ENCODE measurements at regions not wholly inside any gene's neighbourhood (a gene's known extent, or its start where the extent isn't known, plus 50 kb on each side); places are given as distances from the start of the nearest gene placed in this dataset.
"Not testable (repeated sequence)": the region's sequence is repeated elsewhere in the genome, so short reads cannot be mapped to it uniquely, and the experiment has no call there.

DNA sequence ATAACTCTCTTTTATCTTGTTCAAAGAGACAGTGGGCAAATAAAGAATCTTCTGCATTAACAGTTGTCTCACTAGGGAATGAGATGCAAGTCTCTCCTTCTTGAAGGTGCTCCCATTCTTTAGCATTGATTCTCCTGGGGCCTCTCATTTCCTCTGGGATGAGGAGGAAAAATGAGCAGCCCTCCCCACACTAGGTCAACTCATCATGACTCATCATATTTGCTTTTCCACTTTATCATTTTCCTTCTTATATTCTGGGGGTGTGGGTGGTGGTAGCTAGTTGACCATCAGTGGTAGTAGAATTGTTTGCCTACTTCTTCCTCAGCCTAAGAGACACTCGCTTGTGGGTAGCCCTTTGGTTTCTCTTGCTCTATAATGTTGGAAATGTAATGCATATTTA is 182.0 kb upstream of the C1orf87 start:
- TF ChIP-seq EZH2phosphoT487 (IDR thresholded peaks at IDR 0.05; ENCODE audit: borderline replicate concordance, low read length) = no peak
- TF ChIP-seq, protein P1, sequence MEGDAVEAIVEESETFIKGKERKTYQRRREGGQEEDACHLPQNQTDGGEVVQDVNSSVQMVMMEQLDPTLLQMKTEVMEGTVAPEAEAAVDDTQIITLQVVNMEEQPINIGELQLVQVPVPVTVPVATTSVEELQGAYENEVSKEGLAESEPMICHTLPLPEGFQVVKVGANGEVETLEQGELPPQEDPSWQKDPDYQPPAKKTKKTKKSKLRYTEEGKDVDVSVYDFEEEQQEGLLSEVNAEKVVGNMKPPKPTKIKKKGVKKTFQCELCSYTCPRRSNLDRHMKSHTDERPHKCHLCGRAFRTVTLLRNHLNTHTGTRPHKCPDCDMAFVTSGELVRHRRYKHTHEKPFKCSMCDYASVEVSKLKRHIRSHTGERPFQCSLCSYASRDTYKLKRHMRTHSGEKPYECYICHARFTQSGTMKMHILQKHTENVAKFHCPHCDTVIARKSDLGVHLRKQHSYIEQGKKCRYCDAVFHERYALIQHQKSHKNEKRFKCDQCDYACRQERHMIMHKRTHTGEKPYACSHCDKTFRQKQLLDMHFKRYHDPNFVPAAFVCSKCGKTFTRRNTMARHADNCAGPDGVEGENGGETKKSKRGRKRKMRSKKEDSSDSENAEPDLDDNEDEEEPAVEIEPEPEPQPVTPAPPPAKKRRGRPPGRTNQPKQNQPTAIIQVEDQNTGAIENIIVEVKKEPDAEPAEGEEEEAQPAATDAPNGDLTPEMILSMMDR (IDR thresholded peaks at IDR 0.05; ENCODE audit: low read depth, low read length, poor library complexity, severe bottlenecking) = no peak
- H3K9me3 ChIP-seq (ENCODE audit: control insufficient read depth, insufficient read depth, low read length) = no peaks in the 10 kb centered on the region
- H3F3A ChIP-seq (ENCODE audit: control insufficient read depth, insufficient read depth) = no peaks in the 10 kb centered on the region
- no peaks in the 10 kb centered on the region for H3K4me1 ChIP-seq (ENCODE audit: control insufficient read depth, low read length)
- no peak overlapping the region for H3K4me3 ChIP-seq (ENCODE audit: low read length)
- no peaks in the 10 kb centered on the region for H4K20me1 ChIP-seq (ENCODE audit: control insufficient read depth, insufficient read depth, low read depth, low read length)
- H3K79me2 ChIP-seq (ENCODE audit: control insufficient read depth, low read length) = no peaks in the 10 kb centered on the region
- no peaks in the 10 kb centered on the region for H3K36me3 ChIP-seq (ENCODE audit: control insufficient read depth, low read length)
- no peaks in the 10 kb centered on the region for H3K27me3 ChIP-seq (ENCODE audit: control insufficient read depth, low read length)
- H3K9me2 ChIP-seq (replicated peaks; ENCODE audit: control insufficient read depth, low read length) = no peaks in the 10 kb centered on the region
- H3K4me2 ChIP-seq (ENCODE audit: low read length) = no peak overlapping the region
- no peak overlapping the region for H3K27ac ChIP-seq (ENCODE audit: low read depth, low read length)

DNA sequence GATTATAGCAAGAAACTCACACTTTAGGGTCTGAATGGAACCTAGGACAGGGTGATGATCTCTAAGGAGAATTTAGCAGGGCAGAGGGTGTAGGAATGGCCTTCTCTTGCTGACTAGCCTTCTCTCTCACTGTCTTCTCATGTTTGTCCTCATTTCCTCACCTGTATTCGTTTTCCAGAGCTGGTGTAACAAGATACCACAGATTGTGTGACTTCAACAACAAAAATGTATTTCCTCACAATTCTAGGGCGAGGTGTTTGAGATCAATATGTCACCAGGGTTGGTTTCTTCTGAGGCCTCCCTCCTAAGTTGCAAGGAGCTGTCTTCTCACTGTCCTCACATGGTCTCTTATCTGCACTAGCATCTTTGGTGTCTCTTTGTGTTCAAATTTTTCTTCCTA is 177.9 kb upstream of the C1orf87 start:
- Histone ChIP-seq H3F3A (ENCODE audit: control insufficient read depth, insufficient read depth) (no peaks in the 10 kb centered on the region), H3K4me2 (ENCODE audit: low read length) (no peak overlapping the region), H3K27ac (ENCODE audit: low read depth, low read length) (no peak overlapping the region), H3K27me3 (ENCODE audit: control insufficient read depth, low read length) (no peaks in the 10 kb centered on the region), H3K4me1 (ENCODE audit: control insufficient read depth, low read length) (no peaks in the 10 kb centered on the region), H4K20me1 (ENCODE audit: control insufficient read depth, insufficient read depth, low read depth, low read length) (no peaks in the 10 kb centered on the region), H3K36me3 (ENCODE audit: control insufficient read depth, low read length) (no peaks in the 10 kb centered on the region), H3K9me3 (ENCODE audit: control insufficient read depth, insufficient read depth, low read length) (no peaks in the 10 kb centered on the region), H3K79me2 (ENCODE audit: control insufficient read depth, low read length) (no peaks in the 10 kb centered on the region), H3K9me2 (replicated peaks; ENCODE audit: control insufficient read depth, low read length) (no peaks in the 10 kb centered on the region), H3K4me3 (ENCODE audit: low read length) (no peak overlapping the region)
- TF ChIP-seq, protein P1 (IDR thresholded peaks at IDR 0.05; ENCODE audit: low read depth, low read length, poor library complexity, severe bottlenecking) = no peak

DNA sequence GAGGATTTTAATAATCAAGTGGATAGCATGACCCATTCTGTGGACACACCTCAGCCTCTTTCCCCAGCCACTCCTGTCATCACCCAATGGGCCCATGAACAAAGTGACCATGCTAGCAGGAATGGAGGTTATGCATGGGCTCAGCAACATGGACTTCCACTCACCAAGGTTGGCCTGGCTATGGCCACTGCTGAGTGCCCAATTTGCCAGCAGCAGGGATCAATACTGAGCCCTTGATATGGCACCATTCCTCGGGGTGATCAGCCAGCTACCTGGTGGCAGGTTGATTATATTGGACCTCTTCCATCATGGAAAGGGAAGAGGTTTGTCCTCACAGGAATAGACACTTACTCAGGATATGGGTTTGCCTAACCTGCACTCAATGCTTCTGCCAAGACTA is 173.9 kb upstream of the C1orf87 start:
- H3K27me3 ChIP-seq (ENCODE audit: control insufficient read depth, low read length); H3K9me3 ChIP-seq (ENCODE audit: control insufficient read depth, insufficient read depth, low read length); H3K27ac ChIP-seq (ENCODE audit: low read depth, low read length); H3K9me2 ChIP-seq (replicated peaks; ENCODE audit: control insufficient read depth, low read length); H3F3A ChIP-seq (ENCODE audit: control insufficient read depth, insufficient read depth); H3K79me2 ChIP-seq (ENCODE audit: control insufficient read depth, low read length); H4K20me1 ChIP-seq (ENCODE audit: control insufficient read depth, insufficient read depth, low read depth, low read length); H3K4me1 ChIP-seq (ENCODE audit: control insufficient read depth, low read length); H3K4me3 ChIP-seq (ENCODE audit: low read length); H3K4me2 ChIP-seq (ENCODE audit: low read length); H3K36me3 ChIP-seq (ENCODE audit: control insufficient read depth, low read length): not testable (repeated sequence)

DNA sequence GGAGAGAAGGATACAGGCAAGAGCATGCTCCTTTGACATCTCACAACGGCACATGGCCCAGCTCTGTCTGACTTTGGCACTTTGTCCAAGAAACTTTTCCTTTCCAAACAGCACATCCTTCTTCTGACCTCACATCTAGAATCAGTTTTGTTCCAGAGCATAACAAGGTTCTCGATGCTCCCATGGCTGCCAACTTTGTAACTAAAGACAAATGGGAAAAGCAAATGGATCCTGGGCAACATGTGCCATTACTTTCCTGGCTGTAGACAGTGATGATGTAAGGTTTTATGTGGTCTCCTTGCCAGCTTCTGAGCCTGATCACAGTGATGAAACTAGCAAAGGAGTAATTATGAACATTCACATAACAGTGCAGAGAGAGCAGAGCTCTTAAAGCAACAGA is 171.8 kb upstream of the C1orf87 start:
- Histone ChIP-seq H3K9me3 (ENCODE audit: control insufficient read depth, insufficient read depth, low read length) (no peaks in the 10 kb centered on the region), H3K4me2 (ENCODE audit: low read length) (no peak overlapping the region), H3F3A (ENCODE audit: control insufficient read depth, insufficient read depth) (no peaks in the 10 kb centered on the region), H3K4me3 (ENCODE audit: low read length) (no peak overlapping the region), H3K36me3 (ENCODE audit: control insufficient read depth, low read length) (no peaks in the 10 kb centered on the region), H4K20me1 (ENCODE audit: control insufficient read depth, insufficient read depth, low read depth, low read length) (no peaks in the 10 kb centered on the region), H3K27ac (ENCODE audit: low read depth, low read length) (no peak overlapping the region), H3K27me3 (ENCODE audit: control insufficient read depth, low read length) (no peaks in the 10 kb centered on the region), H3K9me2 (replicated peaks; ENCODE audit: control insufficient read depth, low read length) (no peaks in the 10 kb centered on the region), H3K4me1 (ENCODE audit: control insufficient read depth, low read length) (no peaks in the 10 kb centered on the region), H3K79me2 (ENCODE audit: control insufficient read depth, low read length) (no peaks in the 10 kb centered on the region)
- TF ChIP-seq, protein P1 (IDR thresholded peaks at IDR 0.05; ENCODE audit: low read depth, low read length, poor library complexity, severe bottlenecking) = no peak
- TF ChIP-seq EZH2phosphoT487 (IDR thresholded peaks at IDR 0.05; ENCODE audit: borderline replicate concordance, low read length) = no peak

Measured in DOHH2 (cell line).